B cell (primary cell): ENCODE measurements at regions not wholly inside any gene's neighbourhood (a gene's known extent, or its start where the extent isn't known, plus 50 kb on each side); places are given as distances from the start of the nearest gene placed in this dataset.

Experiments used
- ATAC-seq: fragments of 200-7000 bp; cut with Tn5 transposase; one replicate; pipeline ENCODE4 v1.10.0; 2021; ENCODE audit warnings: low read depth, mild to moderate bottlenecking, moderate number of reproducible peaks, moderate library complexity
- CTCF ChIA-PET: fragments of 350-600 bp; sonication (Branson Sonifier 250); formaldehyde crosslinking; loops from one replicate; lab custom pipeline; 2021; ENCODE audit warnings: antibody characterized with exemption, inconsistent platforms; lab: Charles Lee
- POLR2A ChIA-PET: fragments of 350-600 bp; sonication (Branson Sonifier 250); formaldehyde crosslinking; loops from one replicate; lab custom pipeline; 2021; ENCODE audit warnings: antibody characterized with exemption; lab: Charles Lee
- DNase-seq: peaks from one replicate; pipeline ENCODE4 v3.0.0; 2013
- H2AFZ ChIP-seq: 2 replicates; pipeline ENCODE4 v1.6.1; 2012; ENCODE audit warnings: mild to moderate bottlenecking, low read depth, low read length; ENCODE audit not compliant: insufficient read depth, poor library complexity, severe bottlenecking
- H3K27ac ChIP-seq, 2 donors: 1 replicate in 1 of 2; 2 replicates in 1 of 2; pipeline ENCODE4 v1.5.1; 2012 to 2013; ENCODE audit warnings: low read length in 2 of 2, mild to moderate bottlenecking in 2 of 2, moderate library complexity in 1 of 2
- H3K27me3 ChIP-seq, 4 experiments: fragments of 200-600 bp in 1 of 4; sonication (generic) in 1 of 4; replicated peaks in 1 of 4; 1 replicate in 2 of 4; 2 replicates in 2 of 4; pipeline versions ENCODE4 v1.6.1 to v1.7.0; 2013 to 2016; ENCODE audit warnings: low read length in 3 of 4, mild to moderate bottlenecking in 2 of 4, mixed read lengths in 1 of 4, moderate library complexity in 1 of 4; ENCODE audit not compliant: insufficient read depth in 4 of 4, control insufficient read depth in 3 of 4; ENCODE audit errors: control extremely low read depth in 1 of 4
- H3K36me3 ChIP-seq, 2 experiments: replicated peaks in 1 of 2; 1 replicate in 1 of 2; 2 replicates in 1 of 2; pipeline versions ENCODE4 v1.6.1 to v1.7.1; 2013; ENCODE audit warnings: low read length in 1 of 2; ENCODE audit not compliant: insufficient read depth in 2 of 2, control insufficient read depth in 1 of 2; ENCODE audit errors: control extremely low read depth in 1 of 2, extremely low read depth in 1 of 2
- H3K4me1 ChIP-seq, 2 donors: fragments of 200-600 bp in 1 of 2; sonication (generic) in 1 of 2; 1 replicate in 1 of 2; 2 replicates in 1 of 2; pipeline versions ENCODE4 v1.5.1 to v1.6.1; 2013 to 2017; ENCODE audit warnings: low read length in 2 of 2; ENCODE audit not compliant: control insufficient read depth in 2 of 2, insufficient read depth in 2 of 2
- H3K4me2 ChIP-seq: replicated peaks from 2 replicates; pipeline ENCODE3; 2012; ENCODE audit warnings: mild to moderate bottlenecking, low read depth, low read length; ENCODE audit not compliant: poor library complexity, severe bottlenecking
- H3K4me3 ChIP-seq, 5 experiments: fragments of 200-600 bp in 1 of 5; sonication (generic) in 1 of 5; 1 replicate in 3 of 5; 2 replicates in 2 of 5; pipeline versions ENCODE4 v1.5.1 to v1.7.0; 2011 to 2016; ENCODE audit warnings: low read length in 4 of 5, mild to moderate bottlenecking in 4 of 5, low read depth in 2 of 5, control low read depth in 1 of 5, moderate library complexity in 1 of 5; ENCODE audit not compliant: insufficient read depth in 1 of 5; ENCODE audit errors: control extremely low read depth in 1 of 5, extremely low read depth in 1 of 5
- H3K79me2 ChIP-seq: fragments of 200-600 bp; sonication (generic); one replicate; pipeline ENCODE4 v1.6.0; 2016; ENCODE audit warnings: low read length; ENCODE audit not compliant: control insufficient read depth, insufficient read depth
- H3K9ac ChIP-seq: fragments of 200-600 bp; sonication (generic); 2 replicates; pipeline ENCODE4 v1.6.1; 2017; ENCODE audit warnings: mild to moderate bottlenecking, low read length, moderate library complexity
- H3K9me3 ChIP-seq, 3 donors: one replicate each; pipeline versions ENCODE4 v1.6.1 to v1.7.1; 2013; ENCODE audit warnings: low read length in 2 of 3; ENCODE audit not compliant: control insufficient read depth in 2 of 3, insufficient read depth in 1 of 3; ENCODE audit errors: control extremely low read depth in 1 of 3
- H4K20me1 ChIP-seq: 2 replicates; pipeline ENCODE4 v1.6.0; 2012; ENCODE audit warnings: mild to moderate bottlenecking, low read length; ENCODE audit not compliant: insufficient read depth, control insufficient read depth, poor library complexity, severe bottlenecking
- H3K27ac Mint-ChIP-seq: one replicate; pipeline ENCODE4 v1.8.0; 2021; ENCODE audit warnings: mixed read lengths
- H3K27me3 Mint-ChIP-seq: one replicate; pipeline ENCODE4 v1.8.0; 2021; ENCODE audit warnings: mixed read lengths
- H3K4me1 Mint-ChIP-seq: one replicate; pipeline ENCODE4 v1.8.0; 2021; ENCODE audit warnings: mixed read lengths
- H3K4me3 Mint-ChIP-seq: one replicate; pipeline ENCODE4 v1.8.0; 2021; ENCODE audit warnings: mixed read lengths
- H3K9me3 Mint-ChIP-seq: one replicate; pipeline ENCODE4 v1.8.0; 2022; ENCODE audit warnings: mixed read lengths; ENCODE audit not compliant: insufficient read depth
- CTCF ChIP-seq: fragments of 200-600 bp; IDR thresholded peaks from one replicate; pipeline ENCODE4 v1.8.0; 2022; ENCODE audit warnings: antibody characterized with exemption, mild to moderate bottlenecking
- EZH2 ChIP-seq: IDR thresholded peaks from 2 replicates; pipeline ENCODE4 v1.6.1; 2012; ENCODE audit warnings: borderline replicate concordance, low read depth, mild to moderate bottlenecking, moderate library complexity, low read length; ENCODE audit not compliant: insufficient read depth, poor library complexity, severe bottlenecking
- WGBS: methylation state at CpG from one replicate; pipeline ENCODE4 v1.1.5; 2013; ENCODE audit warnings: missing lambda C conversion rate; ENCODE audit not compliant: insufficient coverage; 5-methylcytosine and 5-hydroxymethylcytosine counted together
- intact Hi-C: fragments of 100-400 bp; cut with micrococcal nuclease; formaldehyde crosslinking; loops from one replicate; pipeline ENCODE4 v1.10.0; 2022

GRCh38 chr14:65159281-65160062, 57.2 kb upstream of the MAX start:
- Histone ChIP-seq H2AFZ (peak overlapping the region; percentile 34), H3K36me3 (no peaks in the 10 kb centered on the region), H3K4me1 (peaks cover 14 to 36% of the 10 kb centered on the region in 2 donors), H3K27ac (peak overlapping the region; percentile 31 to 55), H4K20me1 (no peaks in the 10 kb centered on the region), H3K4me3 (peak overlapping the region in 1 of 5 experiments; percentile 9), H3K9me3 (no peaks in the 10 kb centered on the region), H3K27me3 (no peaks in the 10 kb centered on the region), H3K4me2 (peak overlapping the region; percentile 31), H3K79me2 (no peaks in the 10 kb centered on the region), H3K9ac (peak overlapping the region; percentile 33)
- TF ChIP-seq EZH2 (no peak), CTCF (no peak)
- Mint-ChIP-seq H3K4me3 (peak overlapping the region; percentile 34), H3K9me3 (no peaks in the 10 kb centered on the region), H3K4me1 (peaks cover 43% of the 10 kb centered on the region), H3K27me3 (no peaks in the 10 kb centered on the region), H3K27ac (peak overlapping the region; percentile 85)
- DNase-seq (peak; percentile 59), ATAC-seq (peak; percentile 72)
- 75% methylated on average over 2 of the region's 4 CpGs for WGBS
- ChIA-PET POLR2A (interaction anchor here (1.4 kb wide), 1 partner anchor 10 kb away, joined by 3 read pairs; no protein-coding TSS in a partner anchor), CTCF (interaction anchor here (0.5 to 2.3 kb wide), 7 partner anchors 10 to 800 kb away, joined by 3 to 6 read pairs (median 4); no protein-coding TSS in a partner anchor)
- intact Hi-C loops: loop anchor here (1.0 to 5.0 kb wide), 2 partner anchors 56 to 128 kb away; no protein-coding TSS in a partner anchor

DNA sequence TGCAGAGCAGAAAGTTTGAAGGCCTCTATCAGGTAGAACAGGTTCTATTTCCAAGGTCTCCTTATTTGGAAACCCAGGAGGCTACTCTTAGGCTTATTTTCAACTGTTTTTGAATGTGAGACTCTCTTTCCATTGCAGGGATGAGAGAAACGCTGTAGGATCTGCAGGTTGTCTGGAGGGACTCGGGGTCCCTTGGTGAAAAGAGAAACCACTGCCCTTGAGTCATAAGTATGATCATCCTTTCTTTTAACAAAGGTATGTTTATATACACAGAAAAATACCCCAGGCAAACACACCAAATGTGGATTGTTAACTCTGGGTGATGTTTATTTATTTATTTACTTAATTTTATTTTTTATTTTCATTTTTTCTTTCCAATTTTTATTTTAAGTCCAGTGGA, 57.8 kb upstream of the MAX start:
- intact Hi-C loops: loop anchor here (5.0 kb wide), 1 partner anchor 127 kb away; no protein-coding TSS in a partner anchor
- Mint-ChIP-seq H3K9me3 (no peaks in the 10 kb centered on the region), H3K27me3 (no peaks in the 10 kb centered on the region), H3K27ac (peak overlapping the region; percentile 85), H3K4me1 (peaks cover 48% of the 10 kb centered on the region), H3K4me3 (no peak overlapping the region)
- WGBS: no CpG with 5 or more reads among the region's 2 CpGs
- TF ChIP-seq EZH2: no peak
- no peak for TF ChIP-seq CTCF
- ChIA-PET POLR2A (interaction anchor here (1.4 kb wide), 1 partner anchor 9 kb away, joined by 3 read pairs; no protein-coding TSS in a partner anchor), CTCF (interaction anchor here (0.5 to 11.9 kb wide), 6 partner anchors 129 to 845 kb away, joined by 3 to 226 read pairs (median 4); no protein-coding TSS in a partner anchor)
- Histone ChIP-seq H3K79me2 (no peaks in the 10 kb centered on the region), H3K36me3 (no peaks in the 10 kb centered on the region), H3K27ac (peak overlapping the region; percentile 11 to 55), H3K4me3 (peak overlapping the region in 1 of 5 experiments; percentile 9), H2AFZ (peak overlapping the region; percentile 34), H4K20me1 (no peaks in the 10 kb centered on the region), H3K9me3 (no peaks in the 10 kb centered on the region), H3K4me2 (peak overlapping the region; percentile 31), H3K9ac (peak overlapping the region; percentile 33), H3K27me3 (no peaks in the 10 kb centered on the region), H3K4me1 (peaks cover 17 to 39% of the 10 kb centered on the region in 2 donors)
- ATAC-seq (no peak), DNase-seq (no peak)
